Skin epidermis (tissue), 12 donors: ENCODE measurements at regions not wholly inside any gene's neighbourhood (a gene's known extent, or its start where the extent isn't known, plus 50 kb on each side); places are given as distances from the start of the nearest gene placed in this dataset.
"Not testable (repeated sequence)": the region's sequence is repeated elsewhere in the genome, so short reads cannot be mapped to it uniquely, and the experiment has no call there.

Experiments used
- H3K27ac ChIP-seq, 21 experiments: fragments of 200-600 bp; sonication (generic) in 11 of 21; one replicate each; pipeline ENCODE4 v1.5.0; 2020; ENCODE audit warnings: mild to moderate bottlenecking in 3 of 21, inconsistent platforms in 2 of 21, moderate library complexity in 2 of 21
- H3K4me3 ChIP-seq, 7 experiments: fragments of 200-600 bp; sonication (generic) in 2 of 7; one replicate each; pipeline ENCODE4 v1.5.0; 2020; ENCODE audit warnings: inconsistent platforms in 2 of 7, mild to moderate bottlenecking in 2 of 7, moderate library complexity in 1 of 7

- no peak overlapping the region for H3K27ac ChIP-seq
- no peak overlapping the region for H3K4me3 ChIP-seq
Measured at GRCh38 chr15:70579766-70580165, 183.6 kb downstream of the UACA start.

DNA sequence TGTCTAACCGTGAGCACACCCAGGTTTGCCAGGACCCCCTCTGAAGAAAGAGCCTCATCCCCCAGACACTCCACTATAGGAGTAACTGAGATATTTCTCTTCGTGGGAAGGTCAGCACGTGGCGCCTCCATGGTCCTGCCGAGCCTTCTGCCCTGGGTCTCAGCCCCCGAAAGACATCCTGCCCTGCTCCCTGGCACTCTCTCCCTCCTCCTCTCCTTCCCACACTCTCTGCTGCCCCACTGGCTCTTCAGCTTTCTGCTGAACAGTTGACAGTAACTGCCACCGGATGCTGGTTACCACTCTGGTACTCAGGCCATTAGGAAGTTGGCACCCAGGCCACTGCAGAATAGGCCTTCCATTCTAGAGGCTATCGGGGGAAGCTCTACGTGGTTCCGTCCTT is 185.2 kb downstream of the UACA start:
- Histone ChIP-seq H3K4me3 (no peak overlapping the region), H3K27ac (no peak overlapping the region)

- Histone ChIP-seq H3K27ac (no peak overlapping the region), H3K4me3 (no peak overlapping the region)
Measured at GRCh38 chr15:70576696-70577095, 186.7 kb downstream of the UACA start.

DNA sequence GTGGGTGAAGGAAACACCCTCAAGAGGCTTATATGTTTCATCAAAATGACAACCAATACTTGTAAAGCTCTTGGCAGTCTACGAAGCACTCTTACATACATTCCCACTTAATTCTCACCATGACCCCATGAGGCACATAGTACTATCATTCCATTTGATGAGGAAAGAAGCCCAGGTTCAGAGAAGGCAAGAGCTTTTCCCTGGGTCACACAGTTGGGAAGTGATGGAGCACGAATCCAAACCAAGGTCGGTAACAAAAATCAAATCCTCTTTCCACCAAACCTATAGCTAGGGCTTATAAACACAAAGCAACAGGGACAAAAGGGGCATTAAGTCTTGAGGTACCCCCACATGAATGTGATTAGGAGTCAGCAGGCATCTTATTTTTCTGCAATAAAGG is 187.1 kb downstream of the UACA start:
- Histone ChIP-seq H3K4me3 (no peak overlapping the region), H3K27ac (no peak overlapping the region)

DNA sequence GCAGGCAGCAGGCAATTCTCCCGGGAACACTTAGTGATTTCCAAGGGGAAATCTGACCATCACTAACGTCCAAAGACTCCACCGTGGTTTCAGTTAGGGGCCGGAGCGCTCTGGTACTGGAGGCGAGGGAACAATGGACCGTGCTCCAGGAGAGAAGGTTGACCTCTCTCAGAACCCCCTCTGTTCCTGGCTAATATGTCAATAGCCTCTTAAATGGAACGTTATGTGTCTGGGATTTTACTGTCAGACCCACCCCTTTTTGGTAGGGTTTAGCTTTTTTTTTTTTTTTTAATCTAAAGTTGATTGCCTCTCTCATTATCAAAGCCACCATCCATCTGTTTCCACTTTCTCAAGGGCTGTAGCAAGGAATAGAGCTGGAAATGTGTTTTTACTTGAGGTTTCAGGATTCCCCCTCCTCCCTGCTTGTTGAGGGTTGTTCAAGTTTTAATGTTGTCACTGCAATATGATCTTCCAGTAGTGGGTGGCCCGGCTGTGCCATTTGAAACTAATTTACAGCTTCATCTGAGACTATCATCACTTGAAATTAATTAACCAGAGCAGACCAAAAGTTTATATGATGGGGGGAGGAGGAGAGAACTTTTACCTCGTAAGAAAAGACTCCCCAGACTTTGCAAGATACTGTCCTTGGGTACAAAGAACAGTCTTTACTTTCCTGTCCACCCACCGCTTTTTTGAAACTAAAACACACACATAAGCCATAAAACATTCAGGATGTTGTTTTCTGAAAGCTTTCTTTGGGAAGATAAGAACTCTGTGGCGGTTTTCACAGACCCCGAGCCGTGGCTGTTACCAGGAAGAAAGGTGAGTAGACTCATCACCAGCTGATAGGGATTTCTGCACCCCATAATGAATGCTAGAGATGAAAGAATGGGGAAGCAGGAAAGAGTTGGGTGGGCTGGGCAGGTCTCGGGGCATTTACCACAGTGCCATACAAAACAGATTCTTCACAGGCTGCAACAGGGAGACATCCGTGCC is 187.8 kb downstream of the UACA start:
- Histone ChIP-seq H3K27ac (no peak overlapping the region), H3K4me3 (no peak overlapping the region)

DNA sequence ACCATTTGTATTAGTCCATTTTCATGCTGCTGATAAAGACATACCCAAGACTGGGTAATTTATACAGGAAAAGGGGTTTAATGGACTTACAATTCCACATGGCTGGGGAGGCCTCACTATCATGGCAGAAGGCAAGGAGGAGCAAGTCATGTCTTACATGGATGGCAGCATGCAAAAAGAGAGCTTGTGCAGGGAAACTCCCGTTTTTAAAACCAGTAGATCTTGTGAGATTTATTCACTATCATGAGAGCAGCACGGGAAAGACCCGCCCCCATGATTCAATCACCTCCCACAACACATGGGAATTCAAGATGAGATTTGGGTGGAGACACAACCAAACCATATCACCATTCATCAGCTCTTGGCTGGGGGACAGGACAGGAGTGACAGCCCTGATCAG is 189.0 kb downstream of the UACA start:
- H3K27ac ChIP-seq, H3K4me3 ChIP-seq: not testable (repeated sequence)

DNA sequence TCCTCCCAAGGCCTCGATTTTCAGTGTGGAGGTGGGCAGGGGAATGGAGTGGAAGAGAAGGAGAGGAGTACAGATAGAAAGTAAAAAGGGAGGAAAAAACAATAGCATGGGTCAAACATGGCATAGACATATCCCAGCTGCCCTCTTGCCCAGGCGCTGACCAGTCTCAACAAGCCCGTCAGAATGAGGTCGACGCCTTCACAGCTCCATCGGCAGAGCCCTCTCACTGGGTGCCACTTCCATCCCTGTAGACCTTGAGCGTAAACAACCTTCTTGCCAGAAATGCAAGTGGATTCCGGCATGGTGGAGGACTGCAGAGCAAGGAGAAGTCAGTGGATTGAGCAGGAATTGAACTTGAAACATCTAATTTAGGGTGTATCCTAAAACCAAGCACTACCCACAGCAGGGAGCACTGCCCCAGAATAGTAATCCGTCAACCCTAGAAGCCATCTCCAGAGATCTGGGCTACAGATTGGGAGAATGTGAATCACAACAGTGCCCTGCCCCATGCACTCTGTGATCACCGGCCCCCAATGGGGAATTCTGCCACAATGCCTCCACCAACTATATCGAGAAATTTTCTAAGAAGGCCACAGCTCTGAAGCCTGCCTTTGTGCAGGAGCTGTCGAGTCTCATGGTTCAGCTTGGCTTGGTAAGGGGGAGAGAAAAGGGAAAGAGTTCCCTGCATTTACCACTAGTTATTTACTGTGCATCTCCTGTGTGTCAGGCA is 190.1 kb downstream of the UACA start:
- no peak overlapping the region for H3K4me3 ChIP-seq
- no peak overlapping the region for H3K27ac ChIP-seq

DNA sequence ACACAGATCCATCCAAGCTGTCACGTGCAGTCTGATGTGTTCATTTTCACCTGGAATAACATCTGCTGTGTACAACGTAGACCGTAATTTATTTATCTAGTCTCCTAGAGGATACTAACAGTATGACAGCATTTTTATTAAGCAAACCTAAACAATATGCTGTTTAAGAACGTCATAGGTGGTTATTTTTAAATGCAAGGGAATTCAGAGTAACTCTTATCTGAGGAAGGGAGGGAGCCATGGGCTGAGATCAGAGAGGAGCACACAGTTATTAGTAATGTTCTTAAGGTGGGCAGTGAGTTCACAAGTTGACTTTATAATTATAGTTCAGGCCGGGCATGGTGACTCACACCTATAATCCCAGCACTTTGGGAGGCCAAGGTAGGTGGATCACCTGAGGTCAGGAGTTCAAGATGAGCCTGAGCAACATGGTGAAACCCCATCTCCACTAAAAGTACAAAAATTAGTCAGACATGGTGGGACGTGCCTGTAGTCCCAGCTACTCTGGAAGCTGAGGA is 193.6 kb downstream of the UACA start:
- Histone ChIP-seq H3K27ac (no peak overlapping the region), H3K4me3 (no peak overlapping the region)

DNA sequence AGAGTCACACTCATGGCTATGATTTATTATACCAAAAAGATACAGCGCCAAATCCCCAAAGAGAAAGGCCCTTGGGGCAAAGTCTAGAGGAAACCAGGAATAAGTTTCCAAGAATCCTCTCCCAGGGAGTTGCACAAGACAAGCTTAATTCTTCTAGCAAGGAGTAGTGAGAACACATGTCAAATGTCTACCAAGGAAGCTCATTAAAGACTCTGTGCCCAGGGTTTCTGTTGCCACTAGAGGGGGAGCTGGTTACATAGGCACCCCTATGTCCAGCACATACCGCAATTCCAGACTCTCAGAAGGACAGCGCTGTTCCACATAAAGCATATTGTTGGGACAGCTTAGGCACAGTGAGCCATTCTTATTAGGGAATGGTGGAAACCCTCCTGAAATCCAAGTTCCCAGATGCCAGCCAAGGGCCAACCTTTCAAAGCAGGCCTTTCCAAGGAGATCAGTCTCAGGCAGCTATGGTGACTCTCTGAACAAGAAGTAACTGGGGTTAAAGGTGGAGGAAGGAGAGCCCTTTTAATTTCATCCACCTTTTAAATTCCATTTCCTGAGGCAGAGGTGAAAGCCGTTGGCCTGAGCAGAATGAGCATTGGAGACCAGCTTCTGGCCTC is 194.2 kb downstream of the UACA start:
- H3K27ac ChIP-seq: no peak overlapping the region

DNA sequence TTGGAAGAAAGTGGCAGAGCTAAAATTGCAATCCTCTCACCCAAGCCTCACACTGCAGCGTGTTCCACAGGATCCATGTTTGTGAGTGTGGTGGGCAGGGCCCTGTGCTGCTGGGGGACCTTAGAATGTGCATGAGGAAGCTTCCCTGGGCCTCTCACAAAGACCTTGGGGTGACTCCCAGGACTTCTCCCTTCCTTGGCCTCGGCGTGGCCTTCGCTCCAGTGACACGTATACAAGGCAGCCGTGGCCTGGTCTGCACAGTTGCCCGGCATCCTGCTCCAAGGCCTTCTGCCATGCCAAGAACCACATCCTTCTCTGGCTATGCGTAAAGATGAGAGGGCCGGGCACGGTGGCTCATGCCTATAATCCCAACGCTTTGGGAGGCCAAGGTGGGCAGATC is 196.4 kb downstream of the UACA start:
- Histone ChIP-seq H3K4me3 (no peak overlapping the region), H3K27ac (no peak overlapping the region)

More for the DNA sequence above, 194.2 kb downstream of the UACA start:
- no peak overlapping the region for H3K4me3 ChIP-seq

DNA sequence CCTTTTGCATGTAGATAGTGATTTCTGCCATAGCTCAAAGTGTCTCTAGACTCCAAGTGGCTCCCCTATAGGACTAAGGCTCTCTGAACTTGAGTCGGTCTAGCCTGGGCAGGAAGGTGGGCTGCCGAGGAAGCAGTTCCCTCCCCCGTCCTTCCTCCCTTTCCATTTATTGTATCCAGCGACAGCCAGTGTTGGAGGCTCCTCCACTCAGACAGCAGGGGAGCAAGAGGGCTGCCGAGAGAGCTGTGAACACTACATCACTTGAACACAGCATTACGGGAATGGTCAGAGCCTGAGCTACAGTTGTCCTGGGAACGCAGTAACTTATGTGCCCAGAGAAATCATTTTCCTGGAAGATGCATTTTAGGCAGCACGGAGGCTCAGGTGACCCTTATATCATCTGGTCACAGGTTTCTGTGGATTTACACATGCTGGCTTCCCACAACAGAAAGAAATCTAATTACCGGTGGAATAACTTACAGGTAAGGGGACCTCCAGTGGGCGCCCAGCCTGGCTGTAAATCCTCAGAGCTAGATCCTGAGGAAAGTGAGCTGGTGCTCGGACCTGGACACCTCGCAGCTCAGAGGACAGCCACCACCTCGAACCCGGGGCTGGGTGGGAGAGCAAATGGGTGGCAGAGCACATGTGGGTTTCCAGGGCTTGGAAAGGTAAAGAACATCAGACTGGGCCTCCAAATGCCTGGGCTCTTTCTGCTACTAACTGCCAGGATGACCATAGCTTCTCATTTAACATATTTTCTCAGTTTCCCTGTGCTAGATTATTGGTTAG is 197.1 kb downstream of the UACA start:
- no peak overlapping the region for H3K4me3 ChIP-seq

DNA sequence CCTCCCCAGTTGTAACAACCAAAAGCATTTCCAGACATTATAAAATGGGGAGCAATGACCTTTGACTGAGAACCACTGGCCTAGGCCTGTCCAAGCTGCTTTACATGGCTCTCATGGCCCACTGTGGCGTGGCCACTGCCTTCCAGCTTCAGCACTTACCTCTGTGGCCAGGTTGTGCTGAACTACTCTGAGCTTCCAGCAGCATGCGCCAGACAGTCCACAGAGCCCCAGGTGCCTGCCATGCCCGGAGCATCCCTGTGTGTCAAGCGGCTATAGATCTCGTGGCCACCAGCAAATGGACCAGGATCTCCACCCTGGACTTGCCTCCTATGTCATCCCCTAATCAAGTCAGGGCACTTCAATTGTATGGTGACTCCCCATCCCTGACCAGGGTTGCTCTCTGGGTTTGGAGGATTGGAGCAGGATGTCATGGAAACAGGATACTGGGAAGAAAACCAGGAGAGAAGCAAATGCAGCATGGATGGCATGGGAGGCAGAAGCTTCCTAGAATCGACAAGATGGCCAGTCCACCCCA is 199.7 kb downstream of the UACA start:
- Histone ChIP-seq H3K4me3 (no peak overlapping the region), H3K27ac (no peak overlapping the region)

More for the DNA sequence above, 197.1 kb downstream of the UACA start:
- H3K27ac ChIP-seq: no peak overlapping the region

- Histone ChIP-seq H3K27ac (no peak overlapping the region), H3K4me3 (no peak overlapping the region)
Measured at GRCh38 chr15:70562906-70563305, 200.5 kb downstream of the UACA start.

GRCh38 chr15:70561885-70562284 is 201.5 kb downstream of the UACA start:
- Histone ChIP-seq H3K27ac (no peak overlapping the region), H3K4me3 (no peak overlapping the region)

DNA sequence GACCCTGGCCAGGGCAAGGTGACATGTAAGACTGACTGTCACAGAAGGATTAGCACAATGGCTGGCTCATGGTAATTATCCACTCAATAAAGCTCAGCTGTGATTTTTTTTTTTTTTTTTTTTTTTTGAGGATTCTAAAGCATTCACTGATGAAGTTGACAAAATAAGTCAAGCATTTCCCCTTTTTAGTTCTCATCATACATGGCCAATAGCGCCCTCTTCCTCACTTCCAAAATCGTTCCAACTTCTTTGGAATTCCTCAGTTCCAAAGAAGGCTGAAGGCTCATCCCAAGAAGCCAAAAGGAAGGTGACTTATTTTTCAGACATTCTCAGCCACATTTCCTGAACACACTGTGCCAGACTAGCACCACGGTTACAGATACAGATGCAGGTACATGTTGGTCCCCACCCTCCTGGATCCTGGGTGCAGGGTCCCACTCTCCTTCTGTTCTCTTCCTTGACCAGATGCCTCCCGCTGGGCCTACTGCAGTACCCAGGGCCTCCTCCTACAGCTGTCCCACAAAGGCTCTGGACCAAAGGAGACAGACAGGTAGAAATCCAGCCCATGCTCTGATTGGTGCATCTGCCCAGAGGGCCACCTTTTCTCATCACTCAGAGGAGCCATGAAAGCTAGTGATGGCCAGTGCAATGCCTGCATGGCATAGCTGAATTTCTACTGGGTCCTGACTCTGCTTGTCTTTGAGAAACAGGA is 202.6 kb downstream of the UACA start:
- Histone ChIP-seq H3K4me3 (no peak overlapping the region), H3K27ac (no peak overlapping the region)

DNA sequence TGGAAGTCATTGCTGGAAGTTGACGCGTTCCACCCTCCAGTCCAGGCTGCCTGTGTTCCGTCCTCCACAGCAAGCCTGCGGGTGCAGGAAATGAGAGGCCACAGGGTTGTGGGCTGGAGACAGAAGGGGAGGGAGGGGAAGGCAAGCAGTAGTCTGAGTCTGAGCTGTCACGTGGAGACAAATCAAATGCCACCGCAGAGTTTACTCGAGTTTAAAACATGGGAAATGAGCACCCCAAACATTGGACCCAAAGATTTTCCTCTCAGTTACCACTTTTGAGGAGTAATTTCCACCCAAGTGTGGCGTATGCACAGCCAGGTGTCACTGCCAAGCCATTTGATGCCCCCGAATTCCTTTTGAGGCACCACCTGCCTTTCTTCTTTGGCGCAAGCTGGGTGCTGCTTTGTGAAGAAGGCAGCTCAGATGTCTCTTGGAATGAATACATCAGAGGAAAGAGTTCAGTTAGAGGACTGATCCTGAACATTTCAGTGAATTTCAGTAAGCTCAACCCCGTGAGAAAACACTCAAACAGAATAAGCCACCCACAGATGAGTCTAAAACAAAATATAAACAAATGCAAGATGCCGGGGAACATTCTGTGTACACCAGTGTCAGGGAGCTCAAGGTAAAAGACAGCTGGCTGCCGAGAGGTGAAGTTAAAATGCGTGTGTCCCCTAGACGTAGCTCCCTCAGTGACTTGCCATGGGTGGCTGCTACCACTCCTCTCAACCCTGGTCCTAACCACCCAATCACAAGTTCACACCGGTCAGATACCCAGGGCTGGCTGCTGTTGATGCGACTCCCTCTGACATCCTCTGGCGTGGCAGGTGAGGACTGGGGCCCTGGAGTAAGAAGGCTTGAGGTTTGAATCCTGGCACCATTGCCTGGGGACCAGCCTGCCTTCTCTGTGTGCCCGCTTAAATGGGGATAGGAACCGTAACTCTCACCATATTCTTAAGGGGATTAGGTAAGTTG is 203.8 kb downstream of the UACA start:
- no peak overlapping the region for H3K4me3 ChIP-seq

GRCh38 chr15:70558406-70559264 is 204.7 kb downstream of the UACA start:
- Histone ChIP-seq H3K27ac (no peak overlapping the region), H3K4me3 (no peak overlapping the region)

More for the DNA sequence above, 203.8 kb downstream of the UACA start:
- H3K27ac ChIP-seq: no peak overlapping the region
